ENCODE measurements at regions not wholly inside any gene's neighbourhood (a gene's known extent, or its start where the extent isn't known, plus 50 kb on each side); places are given as distances from the start of the nearest gene placed in this dataset.

- no peak for TF ChIP-seq TAF7 (optimal IDR thresholded peaks at IDR 0.05; ENCODE audit: borderline replicate concordance, low read depth, low read length)
- no peak for TF ChIP-seq SIN3A (conservative IDR thresholded peaks at IDR 0.05 in 1 of 2, IDR thresholded peaks at IDR 0.05 in 1 of 2; ENCODE audit: low read depth in 1 of 2, low read length in 2 of 2)
- no peak for TF ChIP-seq BCL11A (IDR thresholded peaks at IDR 0.05; ENCODE audit: low read depth in 2 of 2, low read length in 2 of 2)
- no peak for TF ChIP-seq CTCF (IDR thresholded peaks at IDR 0.05; ENCODE audit: control extremely low read depth in 1 of 3, insufficient read depth in 1 of 3, low read depth in 1 of 3, low read length in 3 of 3)
These were observed 191.5 kb upstream of the BMP2 start for GRCh38 chr20:6575912-6576401.
